NCI-H524 (cell line): ENCODE measurements at regions not wholly inside any gene's neighbourhood (a gene's known extent, or its start where the extent isn't known, plus 50 kb on each side); places are given as distances from the start of the nearest gene placed in this dataset.
"Not testable (repeated sequence)": the region's sequence is repeated elsewhere in the genome, so short reads cannot be mapped to it uniquely, and the experiment has no call there.

Experiments used
- DNase-seq, 2 experiments: peaks; one replicate each; lab custom pipeline; 2025; lab: John Stamatoyannopoulos, UW

- no peak for DNase-seq
Measured at GRCh38 chr5:17976404-17976803, 342.1 kb downstream of the TAF11L14 start.

- DNase-seq, result no peak
Measured at GRCh38 chr5:17978954-17979353, 344.7 kb downstream of the TAF11L14 start.

GRCh38 chr5:17982626-17983025 is 348.4 kb downstream of the TAF11L14 start:
- not testable (repeated sequence) for DNase-seq

- DNase-seq, result no peak
Measured at GRCh38 chr5:17989036-17989435, 354.8 kb downstream of the TAF11L14 start.

GRCh38 chr5:17989567-17990563 is 355.6 kb downstream of the TAF11L14 start:
- DNase-seq, result peak in 1 of 2 experiments; percentile 29

- DNase-seq, result peak in 1 of 2 experiments; percentile 59
Measured at GRCh38 chr5:17991775-17992174, 357.5 kb downstream of the TAF11L14 start.

GRCh38 chr5:17992291-17992690 is 358.0 kb downstream of the TAF11L14 start:
- peak in 1 of 2 experiments; percentile 9 for DNase-seq

GRCh38 chr5:17995997-17996396 is 361.7 kb downstream of the TAF11L14 start:
- DNase-seq, result no peak

- DNase-seq, result no peak
Measured at GRCh38 chr5:17999858-18000257, 365.6 kb downstream of the TAF11L14 start.

- DNase-seq, result no peak
Measured at GRCh38 chr5:18000744-18001143, 366.5 kb downstream of the TAF11L14 start.

- no peak for DNase-seq
Measured at GRCh38 chr5:18003312-18003711, 369.1 kb downstream of the TAF11L14 start.

- no peak for DNase-seq
Measured at GRCh38 chr5:18003784-18004183, 369.5 kb downstream of the TAF11L14 start.

GRCh38 chr5:18006235-18006634 is 372.0 kb downstream of the TAF11L14 start:
- not testable (repeated sequence) for DNase-seq

- DNase-seq, result no peak
Measured at GRCh38 chr5:18008940-18009339, 374.7 kb downstream of the TAF11L14 start.

GRCh38 chr5:18010053-18010452 is 375.8 kb downstream of the TAF11L14 start:
- no peak for DNase-seq

- DNase-seq, result no peak
Measured at GRCh38 chr5:18018472-18018871, 384.2 kb downstream of the TAF11L14 start.

GRCh38 chr5:18023275-18023674 is 389.0 kb downstream of the TAF11L14 start:
- no peak for DNase-seq

GRCh38 chr5:18023986-18024385 is 389.7 kb downstream of the TAF11L14 start:
- no peak for DNase-seq

GRCh38 chr5:18024542-18024941 is 390.3 kb downstream of the TAF11L14 start:
- no peak for DNase-seq

- no peak for DNase-seq
Measured at GRCh38 chr5:18027241-18027867, 393.1 kb downstream of the TAF11L14 start.

- DNase-seq, result no peak
Measured at GRCh38 chr5:18028036-18028435, 393.8 kb downstream of the TAF11L14 start.

- no peak for DNase-seq
Measured at GRCh38 chr5:18032744-18033143, 398.5 kb downstream of the TAF11L14 start.

GRCh38 chr5:18036531-18036930 is 402.3 kb downstream of the TAF11L14 start:
- DNase-seq, result no peak
